Stimulated activated CD4-positive, alpha-beta T cell treated with anti-CD3 and anti-CD28 coated beads, Interleukin-12 subunit alpha, Interleukin-12 subunit beta, amount 100 ng/mL, for 4 hours (primary cell): ENCODE measurements at regions not wholly inside any gene's neighbourhood (a gene's known extent, or its start where the extent isn't known, plus 50 kb on each side); places are given as distances from the start of the nearest gene placed in this dataset.

Source experiments
- DNase-seq: peaks from one replicate; pipeline ENCODE4 v3.0.0-alpha.2; 2020

GRCh38 chr6:1023229-1023628, 288.7 kb upstream of the FOXQ1 start:
- no peak for DNase-seq

- DNase-seq: no peak
These were observed 289.2 kb upstream of the FOXQ1 start for GRCh38 chr6:1022719-1023118.

DNA sequence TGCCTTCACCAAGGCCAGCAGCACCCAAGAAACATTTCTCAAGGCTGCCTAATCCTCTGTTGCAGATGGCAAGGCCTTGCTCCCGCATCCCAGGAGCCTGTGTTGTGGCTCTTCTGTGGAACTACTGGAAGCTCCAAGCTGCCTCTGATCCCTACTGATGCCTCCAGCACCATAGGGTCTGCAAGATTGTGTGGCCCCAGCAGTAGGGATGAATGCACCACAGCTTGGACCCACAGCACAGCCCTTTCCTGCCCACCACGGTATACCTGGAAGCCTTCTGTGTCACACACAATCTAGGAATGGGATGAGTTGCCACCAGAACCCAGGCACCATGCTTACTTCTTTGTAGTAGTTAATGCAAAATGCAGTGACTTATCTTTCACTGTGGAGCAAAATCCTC, 291.1 kb upstream of the FOXQ1 start:
- DNase-seq: no peak

DNA sequence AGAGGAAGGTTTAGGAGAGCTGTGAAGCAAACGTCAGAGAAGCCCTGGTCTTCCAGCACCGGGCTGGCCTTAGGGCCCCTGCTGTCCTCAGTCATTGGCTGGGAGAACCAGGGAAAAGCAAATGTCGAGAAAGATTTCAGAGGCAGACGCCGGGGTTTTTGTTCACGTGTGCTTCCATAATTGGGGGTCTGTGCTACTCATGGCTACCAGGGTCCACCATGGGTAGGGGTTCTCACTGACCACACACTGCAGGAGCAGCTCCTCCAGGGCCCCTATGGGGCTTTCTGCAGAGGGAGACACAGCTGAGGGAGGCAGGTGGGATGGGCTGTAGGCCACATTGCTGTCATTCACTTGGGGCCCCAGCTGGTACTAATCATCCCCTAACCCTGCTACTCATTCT, 291.8 kb upstream of the FOXQ1 start:
- no peak for DNase-seq

DNA sequence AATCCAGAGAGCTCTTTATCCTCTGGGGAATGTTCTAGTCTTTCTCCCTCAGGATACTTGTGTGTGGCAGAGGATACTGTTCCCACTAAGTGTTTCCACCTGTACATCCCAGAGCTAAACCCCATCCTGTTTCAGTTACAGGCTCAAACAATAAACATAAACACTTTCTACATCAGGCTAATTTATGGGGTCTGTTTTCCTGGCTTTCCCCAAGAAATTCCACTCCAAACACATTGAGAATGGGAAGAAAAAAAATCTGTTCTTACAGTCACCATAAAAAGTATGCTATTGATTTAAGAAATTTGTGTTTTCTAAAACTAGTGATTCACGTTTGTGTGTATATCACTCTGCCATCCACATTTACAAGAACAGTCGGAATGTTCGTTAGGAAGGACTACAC, 293.9 kb upstream of the FOXQ1 start:
- no peak for DNase-seq

DNA sequence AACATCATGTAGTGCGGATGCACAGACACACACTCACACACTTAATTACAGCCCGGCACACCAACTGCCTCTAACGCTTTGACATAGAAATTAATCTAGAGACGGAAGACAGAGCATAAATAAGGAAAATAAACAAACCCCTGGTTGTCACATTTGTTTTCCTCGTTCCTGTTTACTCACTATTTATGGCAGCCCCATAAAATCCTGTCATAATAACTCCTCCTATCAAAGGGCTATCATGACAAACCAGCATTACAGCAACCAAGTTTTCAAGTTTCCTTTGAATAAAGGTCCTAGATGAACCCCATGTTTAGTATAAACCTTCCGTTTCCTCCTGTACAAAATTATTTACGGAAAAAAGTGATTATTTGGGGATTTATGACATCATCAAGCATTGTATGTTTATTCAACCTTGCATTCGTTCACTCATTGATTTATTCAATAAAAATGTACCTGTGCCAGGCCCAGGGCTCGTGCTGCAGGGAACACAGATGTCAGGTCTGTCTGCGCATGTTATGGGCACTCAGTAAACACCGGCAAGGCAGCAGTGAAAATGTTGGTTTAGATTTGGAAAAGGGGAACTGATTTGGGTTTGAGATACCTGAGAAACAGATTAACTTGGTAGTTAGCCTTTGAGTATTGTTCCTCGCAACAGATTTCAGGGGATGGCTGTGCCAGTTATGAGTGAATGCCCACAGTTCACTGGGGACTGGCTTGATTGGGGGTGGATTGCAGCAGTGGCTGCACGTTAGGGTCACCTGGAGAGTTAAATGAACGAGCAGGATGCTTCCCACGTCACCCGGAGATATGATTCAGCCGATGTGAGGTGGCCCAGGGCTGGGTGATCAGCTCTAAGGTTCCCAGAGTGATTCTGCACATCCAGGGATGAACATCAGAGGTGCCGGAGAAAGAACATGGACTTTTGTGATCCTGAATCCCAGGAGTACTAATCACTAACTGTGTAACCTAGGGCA, 295.3 kb upstream of the FOXQ1 start:
- no peak for DNase-seq

DNA sequence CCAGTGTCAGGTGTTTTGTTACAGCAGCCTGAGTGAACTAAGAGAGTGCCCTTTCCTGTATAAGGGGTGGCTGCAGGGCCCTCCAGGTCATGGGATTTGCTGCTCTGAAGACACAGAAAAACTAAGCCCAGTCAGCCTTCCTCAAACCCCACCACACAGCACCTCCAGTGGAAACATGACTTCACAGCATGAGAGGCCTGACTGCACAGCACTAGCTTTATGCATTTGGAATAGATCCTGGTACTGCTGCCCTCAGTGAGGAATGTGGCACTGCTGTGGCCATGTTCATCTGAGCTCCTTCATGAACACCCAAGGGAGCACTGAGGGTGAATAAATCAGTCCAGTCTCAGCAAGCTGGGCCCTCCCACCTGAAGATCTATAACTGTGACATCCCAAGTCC, 296.1 kb upstream of the FOXQ1 start:
- no peak for DNase-seq

- no peak for DNase-seq
These were observed 297.5 kb upstream of the FOXQ1 start for GRCh38 chr6:1014431-1014807.

DNA sequence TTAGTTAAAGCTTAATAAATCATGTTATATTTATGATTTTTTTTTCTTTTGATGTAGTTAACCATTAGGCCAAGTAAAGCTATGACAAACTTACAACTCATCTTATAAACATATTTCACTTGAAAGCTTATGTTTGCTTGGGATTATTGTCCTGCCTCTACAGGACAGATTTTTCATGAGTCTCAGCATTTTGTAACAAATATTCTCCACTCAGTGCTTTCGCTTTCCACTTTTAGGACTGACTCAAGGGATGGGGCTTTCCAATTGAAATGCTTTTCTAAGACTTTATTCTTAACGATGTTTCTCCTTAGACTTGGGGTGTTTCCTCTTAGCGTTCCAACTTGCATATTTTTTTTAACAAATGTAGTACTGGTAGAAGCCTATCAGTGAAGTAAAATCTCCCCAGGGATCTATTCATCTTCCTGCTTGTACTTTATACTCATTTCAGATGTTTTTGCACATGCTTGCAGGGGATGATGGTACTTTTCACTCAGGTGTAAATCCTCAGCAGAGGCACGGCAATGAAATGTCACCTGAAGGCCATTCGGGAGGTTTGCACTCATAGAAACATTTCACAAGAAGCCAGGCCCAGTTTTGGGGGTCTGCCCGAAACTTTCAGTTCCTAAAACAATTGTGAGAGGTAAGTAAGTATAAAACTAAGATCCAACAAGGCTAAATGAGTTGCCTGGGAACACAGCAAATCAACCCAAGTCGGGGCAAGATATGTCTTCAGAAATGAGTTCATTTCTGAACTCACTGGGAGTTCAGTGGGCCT, 298.1 kb upstream of the FOXQ1 start:
- DNase-seq: no peak

DNA sequence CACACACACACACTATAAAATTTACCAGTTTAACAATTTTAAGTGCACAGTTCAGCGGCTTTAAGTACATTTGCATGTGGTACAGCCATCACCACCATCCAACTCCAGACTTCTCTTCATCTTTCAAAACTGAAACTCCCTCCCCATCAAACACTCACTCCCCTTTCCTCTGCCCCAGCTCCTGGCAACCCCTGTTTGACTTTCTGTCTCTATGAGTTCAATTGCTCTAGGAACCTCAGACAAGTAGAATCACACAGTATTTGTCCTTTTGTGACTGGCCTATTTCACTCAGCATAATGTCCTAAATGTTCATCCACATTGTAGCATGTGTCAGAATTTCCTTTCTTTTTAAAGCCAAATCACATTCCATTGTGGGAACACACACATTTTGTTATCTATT, 302.8 kb upstream of the FOXQ1 start:
- DNase-seq: no peak

DNA sequence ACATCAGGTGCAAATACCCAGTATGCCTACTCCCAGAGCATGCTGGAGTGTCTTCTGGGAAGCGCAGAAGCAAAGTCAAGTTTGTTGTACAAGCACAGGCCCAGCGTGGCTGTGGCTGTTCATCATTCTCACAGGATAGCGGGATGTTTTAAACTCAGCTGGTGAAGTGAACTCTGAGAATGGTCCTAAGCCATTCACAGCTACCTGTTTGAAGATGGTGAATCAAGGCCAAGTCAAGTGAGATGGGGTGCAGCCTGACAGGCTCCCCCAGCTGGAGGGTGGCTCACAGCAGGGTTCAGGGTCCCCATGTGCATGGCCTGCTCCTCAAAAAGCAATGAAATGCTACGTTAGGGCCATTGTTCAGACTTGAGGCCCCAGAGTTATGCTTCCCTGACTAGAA, 304.7 kb upstream of the FOXQ1 start:
- no peak for DNase-seq

GRCh38 chr6:1004885-1005630, 306.8 kb upstream of the FOXQ1 start:
- no peak for DNase-seq

DNA sequence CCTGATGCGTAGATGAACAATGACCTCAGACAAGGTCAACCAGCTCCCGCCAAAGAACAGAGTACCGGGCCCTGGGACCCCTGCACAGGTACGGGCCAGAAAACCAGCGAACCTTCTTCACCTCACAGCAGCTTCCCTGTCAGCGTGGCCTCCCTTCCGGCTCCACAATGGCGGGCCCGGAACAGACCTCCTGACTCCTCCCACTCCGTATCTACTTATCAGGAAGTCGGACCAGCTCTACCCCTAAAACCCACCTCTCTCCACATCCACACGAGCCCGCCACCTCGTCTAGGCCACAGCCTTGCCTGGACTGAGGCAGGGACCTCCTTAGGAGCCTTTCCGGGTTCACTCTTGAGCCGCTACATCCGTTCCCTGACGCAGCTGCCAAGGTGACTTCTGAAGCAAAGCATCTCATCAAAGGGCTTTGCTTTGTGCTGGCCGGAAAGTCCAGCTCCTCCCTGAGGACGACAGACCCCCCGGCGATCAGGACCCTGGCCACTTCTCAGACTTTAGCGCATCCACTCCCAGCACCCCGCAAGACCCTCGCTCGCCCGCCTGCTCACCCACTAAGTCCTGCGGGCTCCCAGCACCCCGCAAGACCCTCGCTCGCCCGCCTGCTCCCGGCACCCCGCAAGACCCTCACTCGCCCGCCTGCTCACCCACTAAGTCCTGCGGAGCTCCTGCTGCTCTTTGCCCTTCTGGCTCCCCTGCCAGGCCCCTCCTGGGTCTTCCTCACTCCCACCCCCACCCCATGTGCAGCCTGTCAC, 308.3 kb upstream of the FOXQ1 start:
- no peak for DNase-seq

- no peak for DNase-seq
These were observed 308.9 kb upstream of the FOXQ1 start for GRCh38 chr6:1002989-1003388.

DNA sequence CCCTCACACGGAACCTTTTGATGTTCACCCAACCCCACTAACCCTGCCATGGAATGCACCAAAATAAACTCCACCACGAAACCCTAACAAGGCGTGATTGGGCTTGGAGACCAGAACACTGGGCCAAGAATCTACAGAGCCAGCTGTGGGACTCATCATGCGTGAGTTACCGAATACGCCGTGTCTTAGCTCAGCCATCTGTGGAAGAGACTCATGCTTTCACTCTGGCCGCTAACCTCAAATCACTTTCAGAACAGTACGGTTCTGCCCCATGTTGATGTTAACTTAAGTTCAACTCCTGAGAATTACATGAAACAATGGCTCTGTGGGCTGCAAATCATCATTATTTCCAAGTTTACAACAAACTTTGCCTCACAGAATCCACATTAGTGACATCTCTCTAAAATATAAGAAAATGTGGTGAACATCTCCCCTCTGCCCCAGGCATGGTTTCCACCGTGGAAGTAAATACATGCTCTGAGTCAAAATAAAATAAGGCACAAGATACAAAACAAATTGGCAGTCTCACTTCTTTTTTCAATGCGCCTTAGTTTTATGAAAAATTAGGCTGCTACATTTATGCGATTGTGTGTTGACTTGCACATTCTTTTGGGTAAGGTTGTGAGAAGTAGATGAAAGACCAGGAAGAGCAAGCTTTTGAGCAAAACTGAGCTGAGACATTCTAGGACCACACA, 308.9 kb upstream of the EXOC2 start:
- no peak for DNase-seq

- DNase-seq: no peak
These were observed 306.6 kb upstream of the EXOC2 start for GRCh38 chr6:999552-999951.

GRCh38 chr6:998551-998950, 305.6 kb upstream of the EXOC2 start:
- no peak for DNase-seq

DNA sequence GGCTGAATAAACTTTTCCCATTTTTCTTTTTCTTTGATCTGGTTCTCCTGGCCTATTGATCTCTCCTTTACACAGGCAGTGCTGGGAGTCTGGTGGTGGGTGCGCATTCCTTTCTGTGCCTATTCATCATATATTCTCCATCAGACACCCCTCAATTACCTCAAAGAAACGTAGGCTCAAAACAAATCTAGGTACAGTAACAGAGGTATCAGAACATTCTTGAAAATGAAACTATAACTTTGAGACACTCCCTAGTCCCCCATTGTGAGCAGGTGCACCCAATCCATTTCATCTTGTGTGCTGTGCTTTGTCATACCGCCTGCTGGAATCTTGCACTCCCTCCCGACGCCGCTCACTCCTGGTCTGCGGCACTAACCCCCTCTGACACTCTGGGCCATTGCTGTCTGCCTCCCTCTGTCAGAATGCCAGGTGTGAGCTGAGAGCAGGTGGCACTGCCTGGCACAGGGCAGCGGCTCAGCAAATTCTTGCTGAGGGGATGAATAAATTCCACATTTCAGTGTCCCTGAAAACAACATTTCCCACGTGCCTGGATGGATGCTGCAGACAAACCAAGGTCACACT, 303.4 kb upstream of the EXOC2 start:
- no peak for DNase-seq

DNA sequence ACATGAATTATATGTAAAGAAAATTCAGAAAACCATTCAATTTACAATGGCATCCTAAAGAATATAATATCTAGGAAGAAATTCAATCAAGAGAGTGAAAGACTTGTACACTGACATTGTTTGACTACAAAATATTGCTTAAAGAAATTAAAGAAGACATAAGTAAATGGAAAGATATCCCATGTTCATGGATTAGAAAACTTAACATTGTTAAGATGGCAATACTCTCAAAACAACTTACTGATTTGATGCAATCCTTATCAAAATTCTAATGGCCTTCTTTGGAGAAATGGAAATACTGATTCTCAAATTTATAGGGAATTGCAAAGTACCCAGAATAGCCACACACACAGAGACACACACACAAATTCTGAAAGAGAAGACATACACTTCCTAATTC, 298.3 kb upstream of the EXOC2 start:
- no peak for DNase-seq

GRCh38 chr6:984031-984430, 291.1 kb upstream of the EXOC2 start:
- no peak for DNase-seq

GRCh38 chr6:978937-979685, 286.2 kb upstream of the EXOC2 start:
- no peak for DNase-seq
